GM12892 (cell line): ENCODE measurements at regions not wholly inside any gene's neighbourhood (a gene's known extent, or its start where the extent isn't known, plus 50 kb on each side); places are given as distances from the start of the nearest gene placed in this dataset.

Experiments used
- POLR2A ChIP-seq: IDR thresholded peaks from 2 replicates; pipeline ENCODE4 v1.6.1; 2011; ENCODE audit warnings: low read depth, low read length, control low read depth
- POLR2AphosphoS5 ChIP-seq: IDR thresholded peaks from 2 replicates; pipeline ENCODE4 v1.6.1; 2011; ENCODE audit warnings: low read depth, low read length, control low read depth

GRCh38 chr13:61648547-61648946 is 232.9 kb upstream of the PCDH20 start:
- TF ChIP-seq POLR2AphosphoS5: no peak
- TF ChIP-seq POLR2A: no peak
